CD4-positive, alpha-beta T cell treated with Interleukin-1 beta for 1 hour (primary cell): ENCODE measurements at regions not wholly inside any gene's neighbourhood (a gene's known extent, or its start where the extent isn't known, plus 50 kb on each side); places are given as distances from the start of the nearest gene placed in this dataset.

Experiments
- DNase-seq, 2 donors: peaks; one replicate each; pipeline ENCODE4 v3.0.0-alpha.2; 2020 to 2022

DNA sequence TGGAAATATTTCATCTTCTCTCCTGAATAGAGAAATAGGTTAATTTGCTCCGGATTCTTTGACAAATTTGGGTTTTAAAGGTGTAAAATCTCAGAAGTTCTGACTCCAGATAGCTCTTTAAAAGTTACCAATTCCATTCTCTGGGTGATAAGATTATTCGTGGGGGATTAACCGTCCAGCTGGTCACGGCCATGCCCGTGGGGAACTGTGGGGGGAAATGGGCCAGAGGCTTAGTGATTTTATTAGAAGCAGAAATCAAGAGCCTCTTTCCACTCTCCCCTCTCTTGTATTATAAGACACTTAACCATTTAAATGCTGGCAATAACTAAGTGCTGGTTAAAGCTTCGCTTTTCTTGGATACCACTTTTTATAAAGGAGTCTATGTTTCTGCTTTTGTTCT lies 376.4 kb upstream of the KAZN start:
- no peak for DNase-seq

GRCh38 chr1:14228677-14229076 lies 369.8 kb upstream of the KAZN start:
- DNase-seq = no peak

DNA sequence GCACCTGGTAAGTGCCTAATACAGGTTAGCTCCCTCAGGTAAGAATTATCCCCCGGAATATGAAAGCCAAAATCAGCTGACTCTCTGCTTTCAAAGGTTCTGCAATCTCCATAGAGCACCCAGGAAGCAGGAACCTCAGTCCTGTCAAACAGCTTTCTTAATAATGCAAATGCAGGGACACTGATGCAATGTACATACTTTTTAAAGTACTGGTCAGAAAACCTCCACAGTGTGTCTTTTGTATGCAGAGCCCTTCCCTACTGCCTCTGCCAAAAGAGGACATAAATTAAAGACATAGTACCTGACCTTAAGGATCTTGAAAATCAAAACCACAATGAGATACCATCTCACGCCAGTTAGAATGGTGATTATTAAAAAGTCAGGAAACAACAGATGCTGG lies 365.0 kb upstream of the KAZN start:
- no peak for DNase-seq

GRCh38 chr1:14236097-14236496 lies 362.4 kb upstream of the KAZN start:
- no peak for DNase-seq

- DNase-seq = no peak
These were observed 359.8 kb upstream of the KAZN start for GRCh38 chr1:14238472-14239307.

GRCh38 chr1:14240265-14240664 lies 358.2 kb upstream of the KAZN start:
- no peak for DNase-seq

DNA sequence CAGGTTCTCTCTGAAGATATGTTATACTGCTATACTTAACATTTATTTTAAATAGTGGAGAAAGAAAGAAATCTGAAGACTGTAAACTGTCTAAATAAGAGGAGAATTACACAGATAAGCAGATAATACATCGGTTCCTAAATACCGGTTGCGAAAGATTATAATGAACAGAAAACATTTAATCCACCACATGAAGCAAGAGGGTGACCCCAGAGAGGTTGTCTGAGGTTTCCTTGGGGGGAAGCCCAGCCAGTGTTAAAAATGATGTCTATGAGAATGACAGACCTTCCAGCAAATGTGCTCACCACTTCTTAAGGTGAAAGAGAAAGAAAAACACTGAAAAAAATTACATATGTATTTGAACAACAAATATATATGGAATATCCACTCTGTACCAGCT lies 356.4 kb upstream of the KAZN start:
- DNase-seq = no peak

DNA sequence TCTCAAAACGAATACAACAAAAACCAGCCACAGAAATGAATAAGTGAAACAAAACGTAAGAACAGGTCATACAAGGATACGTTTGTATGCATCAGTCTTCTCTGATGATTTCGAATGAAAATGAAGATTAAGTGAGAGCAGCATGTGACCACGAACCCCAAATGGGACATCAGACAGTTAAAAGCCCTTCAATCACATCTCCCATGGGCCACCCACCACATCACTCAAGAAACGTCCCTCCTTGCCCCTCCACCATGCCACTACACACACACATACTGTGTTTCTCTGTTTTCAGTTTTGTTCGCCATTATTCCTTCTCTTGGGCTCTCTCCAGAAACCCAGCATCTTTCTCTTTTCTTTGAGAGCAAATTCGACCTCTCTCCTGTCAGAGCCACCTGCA lies 355.6 kb upstream of the KAZN start:
- no peak for DNase-seq

DNA sequence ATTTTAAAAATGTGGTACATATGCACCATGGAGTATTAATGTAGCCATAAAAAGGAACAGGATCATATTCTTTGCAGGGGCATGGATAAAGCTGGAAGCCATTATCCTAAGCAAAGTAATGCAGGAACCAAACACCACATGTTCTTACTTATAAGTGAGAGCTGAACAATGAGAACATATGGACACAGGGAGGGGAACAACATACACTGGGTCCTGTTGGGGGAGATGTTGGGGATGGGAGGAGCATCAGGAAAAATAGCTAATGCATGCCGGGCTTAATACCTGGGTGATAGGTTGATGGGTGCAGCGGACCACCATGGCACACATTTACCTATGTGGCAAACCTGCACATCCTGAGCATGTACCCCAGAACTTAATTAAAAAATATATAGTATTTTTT lies 352.5 kb upstream of the KAZN start:
- no peak for DNase-seq

DNA sequence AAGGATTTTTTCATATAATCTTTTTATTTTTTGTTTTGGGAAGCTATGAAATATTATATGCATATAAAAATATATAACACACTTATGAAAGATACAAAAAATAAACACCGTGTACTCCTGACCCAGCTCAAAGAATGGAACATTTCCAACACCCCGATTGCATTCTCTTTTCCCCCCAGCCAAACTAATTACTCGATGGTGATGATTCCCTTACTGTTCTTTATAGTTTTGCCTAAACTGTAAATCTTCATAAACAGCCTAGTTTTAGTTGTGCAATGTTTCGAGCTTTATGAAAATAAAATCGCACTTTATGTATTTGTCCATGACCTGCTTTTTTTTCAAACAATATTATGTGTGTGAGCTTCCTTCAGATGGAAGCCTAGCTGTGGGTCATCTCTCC lies 352.0 kb upstream of the KAZN start:
- no peak for DNase-seq

- no peak for DNase-seq
These were observed 350.8 kb upstream of the KAZN start for GRCh38 chr1:14247666-14248065.

DNA sequence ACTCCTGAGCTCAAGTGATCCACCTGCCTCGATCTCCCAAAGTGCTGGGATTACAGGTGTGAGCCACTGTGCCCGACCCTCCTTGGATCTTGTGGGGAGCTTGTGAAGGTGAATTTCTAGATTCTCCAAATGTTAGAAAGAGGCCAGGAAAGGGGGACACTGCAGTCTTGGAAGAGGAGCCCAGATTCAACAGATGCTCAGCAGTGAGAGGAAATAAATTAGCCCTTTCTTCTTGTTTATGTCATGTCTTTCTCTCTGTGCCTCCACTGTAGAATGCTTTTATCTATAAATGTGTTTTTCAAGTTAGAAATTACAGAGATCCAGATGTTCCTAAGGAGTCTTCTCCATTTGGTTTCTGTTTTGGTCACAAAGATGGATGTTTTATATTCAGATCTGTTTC lies 346.6 kb upstream of the KAZN start:
- no peak for DNase-seq

DNA sequence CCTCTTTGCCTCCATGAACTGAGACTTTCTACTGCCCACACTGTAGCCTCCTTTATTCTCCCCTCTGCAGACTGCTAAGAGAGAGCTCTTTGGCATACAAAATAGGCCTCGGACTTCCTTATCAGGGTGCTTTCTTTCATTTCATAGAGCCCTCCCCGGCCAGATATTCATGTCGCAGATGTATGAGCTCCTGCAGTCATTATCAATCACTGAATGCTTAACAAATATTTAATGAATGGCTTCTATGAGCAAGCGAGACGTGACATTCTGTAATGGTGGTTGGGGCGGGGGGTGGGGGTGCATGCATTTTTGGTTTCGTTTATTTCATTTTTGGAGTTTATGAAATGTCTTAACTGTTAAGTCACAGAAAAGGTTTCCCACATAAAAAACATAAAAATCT lies 344.8 kb upstream of the KAZN start:
- no peak for DNase-seq

- DNase-seq = peak in 1 of 2 donors; percentile 2
These were observed 344.2 kb upstream of the KAZN start for GRCh38 chr1:14254251-14254650.

DNA sequence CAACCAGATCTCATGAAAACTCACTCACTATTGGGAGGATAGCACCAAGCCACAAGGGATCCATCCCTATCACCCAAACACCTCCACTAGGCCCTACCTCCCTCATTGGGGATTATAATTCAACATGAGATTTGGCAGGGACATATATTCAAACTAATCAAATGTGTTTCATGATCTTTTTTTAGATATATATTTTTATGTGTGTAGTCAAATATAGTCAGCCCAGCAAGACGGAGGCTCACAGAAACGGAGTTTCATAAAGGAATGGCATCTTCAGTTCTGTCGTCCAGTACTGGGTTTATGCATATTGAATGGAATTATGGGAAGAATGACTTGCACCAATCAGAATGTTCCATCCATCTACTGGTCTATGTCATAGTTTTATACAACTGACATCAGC lies 343.3 kb upstream of the KAZN start:
- DNase-seq = no peak

DNA sequence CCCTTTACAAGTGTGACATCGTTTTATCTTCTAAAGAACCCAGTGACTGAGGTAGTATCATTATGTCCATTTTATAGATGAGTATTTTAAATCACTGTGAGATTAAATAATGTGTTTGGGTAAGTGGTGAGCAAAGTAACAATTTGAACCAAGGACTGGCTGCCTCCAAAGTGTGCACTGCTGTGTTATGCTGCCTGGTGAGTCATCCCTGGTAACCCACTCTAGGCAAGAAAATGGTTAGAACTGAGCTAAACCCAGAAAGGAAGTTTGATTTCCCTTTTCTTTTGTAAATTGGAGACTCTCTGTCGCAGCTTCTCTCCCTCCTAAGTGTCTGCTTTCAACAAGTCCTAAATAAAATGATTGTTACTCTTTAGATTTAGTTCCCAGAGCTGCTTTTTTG lies 342.8 kb upstream of the KAZN start:
- no peak for DNase-seq

- DNase-seq = no peak
These were observed 339.2 kb upstream of the KAZN start for GRCh38 chr1:14259191-14259757.

- DNase-seq = no peak
These were observed 338.0 kb upstream of the KAZN start for GRCh38 chr1:14260480-14260879.

- DNase-seq = no peak
These were observed 337.1 kb upstream of the KAZN start for GRCh38 chr1:14261395-14261794.

- DNase-seq = no peak
These were observed 335.8 kb upstream of the KAZN start for GRCh38 chr1:14262637-14263036.

- no peak for DNase-seq
These were observed 335.3 kb upstream of the KAZN start for GRCh38 chr1:14263225-14263624.

- DNase-seq = no peak
These were observed 334.8 kb upstream of the KAZN start for GRCh38 chr1:14263671-14264070.

GRCh38 chr1:14265495-14265894 lies 333.0 kb upstream of the KAZN start:
- DNase-seq = no peak

GRCh38 chr1:14267991-14268390 lies 330.5 kb upstream of the KAZN start:
- DNase-seq = no peak

GRCh38 chr1:14270821-14271220 lies 327.7 kb upstream of the KAZN start:
- DNase-seq = no peak
